ENCODE measurements at regions not wholly inside any gene's neighbourhood (a gene's known extent, or its start where the extent isn't known, plus 50 kb on each side); places are given as distances from the start of the nearest gene placed in this dataset.
A peak's percentile ranks its signal among the peaks of the same experiment; 100 is the strongest.

DNA sequence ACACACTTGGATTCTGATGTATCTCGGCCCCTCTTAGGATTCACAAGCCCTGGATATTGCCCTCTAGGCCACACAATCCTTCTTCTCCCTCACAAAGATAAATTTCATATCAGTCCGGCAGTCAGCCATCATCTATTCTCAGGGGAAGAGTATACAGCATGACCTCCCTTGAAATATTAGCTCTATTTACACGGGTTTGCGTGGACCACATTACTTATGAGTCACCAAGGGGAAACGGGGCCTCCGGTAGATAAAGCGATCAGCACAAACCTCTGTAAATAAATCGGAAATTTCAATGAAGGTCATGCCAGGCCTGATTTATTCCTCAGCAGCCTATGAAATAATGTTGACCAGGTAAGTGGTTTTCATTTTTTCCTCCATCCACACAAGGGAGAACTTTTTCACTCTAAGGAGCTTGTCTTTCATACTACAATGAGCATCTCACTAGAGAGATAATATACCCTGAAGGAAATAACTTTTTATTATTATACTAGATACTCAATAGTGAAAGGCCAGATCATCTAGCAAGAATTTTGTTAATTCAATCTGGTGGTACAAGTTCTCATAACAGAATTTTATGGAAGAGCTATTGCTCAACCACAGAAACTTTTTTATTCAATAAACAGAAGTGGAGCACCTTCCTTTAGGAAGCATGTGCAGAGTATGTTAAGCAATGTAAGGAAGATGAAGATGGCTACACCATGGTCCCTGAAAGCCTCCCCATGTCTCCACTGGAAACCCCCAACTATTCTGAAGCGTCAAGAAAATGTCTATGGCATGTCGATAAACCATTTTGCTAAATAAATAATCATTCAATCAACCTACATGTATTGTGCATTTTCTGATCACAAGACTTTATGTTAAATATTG lies 125.2 kb upstream of the PIK3C3 start:
- no peak for DNase-seq

- peak in 1 of 3 experiments; percentile 52 for DNase-seq
Observed at GRCh38 chr18:41828137-41828536, 126.9 kb upstream of the PIK3C3 start.

GRCh38 chr18:41820784-41821183 lies 134.2 kb upstream of the PIK3C3 start:
- no peak for DNase-seq

GRCh38 chr18:41818381-41819355 lies 136.4 kb upstream of the PIK3C3 start:
- DNase-seq: no peak

DNA sequence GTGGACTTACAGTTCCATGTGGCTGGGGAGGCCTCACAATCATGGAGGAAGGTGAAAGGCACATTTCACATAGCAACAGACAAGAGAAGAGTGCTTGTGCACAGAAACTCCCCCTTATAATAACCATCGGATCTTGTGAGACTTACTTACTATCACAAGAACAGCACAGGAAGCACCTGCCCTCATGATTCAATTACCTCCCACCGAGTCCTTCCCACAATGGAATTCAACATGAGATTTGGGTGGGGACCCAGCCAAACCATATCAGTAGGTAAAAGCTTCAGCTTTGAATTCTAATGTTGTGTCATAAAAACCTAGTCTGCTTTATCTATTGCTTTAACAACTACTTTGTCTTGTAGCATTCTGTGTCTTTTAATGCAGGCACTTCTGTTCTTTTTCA lies 140.4 kb upstream of the PIK3C3 start:
- DNase-seq: no peak

GRCh38 chr18:41809652-41810051 lies 145.4 kb upstream of the PIK3C3 start:
- DNase-seq: peak; percentile 9 to 59 (median 13)

DNA sequence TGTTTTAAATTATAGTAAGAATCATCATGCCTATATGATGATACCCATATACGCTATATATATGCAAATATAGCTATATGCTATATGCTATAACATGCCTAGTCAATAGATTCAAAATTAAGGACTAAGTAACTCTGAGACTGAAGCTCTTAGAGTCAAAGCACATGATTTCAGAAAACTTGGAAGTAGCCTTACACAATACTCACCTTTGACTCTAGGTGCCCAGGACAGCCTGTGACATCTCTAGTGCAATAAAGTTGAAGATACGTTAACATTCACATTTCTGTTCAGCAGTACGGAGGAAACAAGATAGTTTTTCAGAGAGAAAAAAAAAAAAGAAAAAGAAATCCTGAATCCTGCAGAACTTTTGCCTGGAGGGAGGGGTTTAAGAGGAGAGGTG lies 149.7 kb upstream of the PIK3C3 start:
- DNase-seq: no peak

DNA sequence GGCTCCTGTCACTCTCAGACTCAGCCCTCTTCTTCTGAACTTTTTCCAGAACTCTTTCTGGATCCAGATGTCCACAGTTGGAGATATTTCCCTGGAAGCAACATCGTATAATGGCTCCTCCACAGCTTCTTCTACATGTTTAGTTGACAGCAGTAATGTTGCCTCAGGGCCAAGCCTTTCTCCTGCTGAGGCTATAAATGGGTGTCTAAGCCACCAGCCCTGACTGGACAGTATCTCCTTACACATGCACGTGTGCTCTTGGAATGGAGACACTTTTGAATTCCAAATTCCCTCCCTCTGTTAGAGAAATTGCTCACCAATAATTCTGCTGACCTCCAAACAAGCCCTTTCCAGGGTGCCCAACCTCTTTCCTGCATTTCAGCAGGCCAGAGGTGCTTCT lies 156.2 kb upstream of the PIK3C3 start:
- DNase-seq: peak in 1 of 3 experiments; percentile 45

- no peak for DNase-seq
Observed at GRCh38 chr18:41790687-41791086, 164.3 kb upstream of the PIK3C3 start.

GRCh38 chr18:41789001-41789400 lies 166.0 kb upstream of the PIK3C3 start:
- DNase-seq: no peak

DNA sequence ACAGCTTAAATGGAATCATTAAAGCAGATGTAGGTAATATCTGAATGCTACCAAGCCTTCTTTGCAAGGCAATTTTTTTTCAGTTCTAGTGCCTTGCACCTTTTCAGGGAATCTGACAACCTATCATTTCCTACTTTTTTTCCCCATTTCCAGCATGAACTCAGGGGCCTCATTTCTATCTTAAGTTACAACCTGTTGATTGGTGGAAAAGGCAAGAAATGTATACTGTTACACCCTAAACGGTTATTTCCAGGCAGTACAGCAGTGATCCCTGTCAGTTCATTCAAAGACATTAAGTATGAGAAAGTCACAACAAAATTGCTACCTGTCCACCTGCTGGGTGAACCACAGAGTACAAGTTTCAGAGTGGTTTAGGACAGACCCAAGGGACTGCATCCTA lies 171.2 kb upstream of the PIK3C3 start:
- DNase-seq: no peak

DNA sequence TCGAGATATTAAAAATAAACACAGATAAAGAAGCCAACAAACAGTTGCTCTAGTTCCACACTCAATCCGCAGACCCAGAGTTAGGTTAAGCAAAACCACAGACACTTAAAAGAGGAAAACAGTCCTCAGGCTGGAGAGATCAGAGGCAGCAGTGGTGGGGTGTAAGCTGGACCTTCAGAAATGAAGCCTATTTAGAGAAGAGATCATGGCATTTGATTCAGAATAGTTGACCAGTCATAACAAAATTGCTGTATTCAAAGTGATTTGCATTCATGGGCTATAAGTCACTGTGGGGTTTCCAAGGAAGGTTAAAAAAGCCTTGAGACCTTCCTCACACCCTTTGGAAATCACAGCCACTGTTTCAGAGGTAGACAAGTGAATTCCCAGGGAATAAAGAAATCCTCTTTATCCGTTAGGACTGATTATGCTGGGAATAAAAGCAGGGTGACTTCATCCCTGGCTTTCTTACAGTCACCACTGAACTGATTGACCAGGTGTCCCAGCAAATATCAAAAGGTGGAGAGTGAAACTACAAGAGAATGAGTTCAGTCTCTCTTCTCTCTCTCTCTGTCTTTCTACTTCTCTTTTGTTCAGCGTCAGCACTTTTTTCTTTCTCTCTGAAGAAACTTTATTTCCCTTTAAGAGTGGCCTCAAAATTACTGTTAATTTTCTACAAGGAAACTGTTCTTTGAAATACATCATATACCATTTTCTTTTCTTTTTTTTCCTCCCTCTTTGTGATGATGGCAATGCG lies 171.8 kb upstream of the PIK3C3 start:
- no peak for DNase-seq

DNA sequence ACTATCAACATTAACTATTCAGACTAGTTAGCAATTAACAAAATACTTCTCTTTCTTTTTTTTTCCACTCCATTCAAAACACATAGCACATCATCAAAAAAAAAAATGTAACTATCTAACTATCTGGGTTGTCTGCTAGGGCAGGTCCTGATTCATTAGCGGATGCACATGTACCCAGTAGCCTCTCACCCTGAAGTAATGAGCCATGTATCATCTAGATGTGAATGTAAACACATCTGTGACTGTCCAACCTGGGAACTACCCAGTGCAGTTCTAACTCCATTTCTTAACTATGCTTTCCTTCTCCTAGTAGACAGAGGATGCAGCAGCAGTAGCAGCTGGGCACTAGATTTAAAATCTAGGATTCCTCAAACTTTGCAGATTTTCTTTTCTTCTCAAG lies 183.1 kb upstream of the PIK3C3 start:
- peak in 1 of 3 experiments; percentile 19 for DNase-seq

- no peak for DNase-seq
Observed at GRCh38 chr18:41769265-41769664, 185.8 kb upstream of the PIK3C3 start.

- DNase-seq: no peak
Observed at GRCh38 chr18:41768467-41768866, 186.6 kb upstream of the PIK3C3 start.

- peak in 2 of 3 experiments; percentile 9 to 45 for DNase-seq
Observed at GRCh38 chr18:41767960-41768359, 187.1 kb upstream of the PIK3C3 start.

DNA sequence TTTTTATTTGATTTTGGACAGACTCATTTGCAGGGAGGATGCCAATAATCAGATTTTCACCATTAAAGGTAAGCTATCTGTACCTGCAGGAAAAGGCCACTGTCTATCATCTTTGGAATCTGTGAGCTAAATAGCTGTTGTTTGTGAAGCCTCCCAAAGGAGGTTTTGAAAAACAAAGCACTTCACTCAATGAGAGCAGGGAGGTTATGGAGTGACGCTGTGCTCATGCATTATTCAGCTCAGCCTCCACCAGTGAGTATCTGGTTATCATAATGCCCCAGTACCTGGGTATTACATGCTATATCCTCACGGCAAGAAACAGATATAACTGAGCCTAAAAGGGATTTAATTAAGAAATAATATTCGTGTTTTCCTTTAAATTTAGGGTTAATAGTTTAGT lies 189.6 kb upstream of the PIK3C3 start:
- peak; percentile 29 to 64 (median 50) for DNase-seq

DNA sequence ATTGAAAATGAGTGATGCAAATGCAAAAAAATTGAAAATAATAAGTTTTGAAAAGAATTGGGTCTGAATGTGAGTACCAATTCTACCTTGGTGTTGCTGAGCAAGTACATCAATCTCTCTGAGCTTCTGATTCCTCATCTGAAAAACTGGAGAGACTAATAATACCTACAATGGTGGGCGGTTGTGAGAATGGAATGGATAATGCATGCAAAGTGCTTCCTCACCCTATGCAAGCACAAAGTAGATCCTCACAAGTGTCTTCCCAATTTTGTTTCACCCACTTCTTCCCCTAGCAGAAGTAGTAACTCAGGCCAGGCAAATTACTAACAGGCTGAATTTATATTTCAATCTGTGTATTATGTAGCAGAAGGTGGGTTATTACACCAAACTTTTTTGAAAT lies 191.7 kb upstream of the PIK3C3 start:
- no peak for DNase-seq

- DNase-seq: no peak
Observed at GRCh38 chr18:41761333-41762018, 193.6 kb upstream of the PIK3C3 start.

- DNase-seq: no peak
Observed at GRCh38 chr18:41758534-41758933, 196.5 kb upstream of the PIK3C3 start.

GRCh38 chr18:41756141-41756540 lies 198.9 kb upstream of the PIK3C3 start:
- no peak for DNase-seq

GRCh38 chr18:41754332-41754731 lies 200.7 kb upstream of the PIK3C3 start:
- no peak for DNase-seq

Measured in NCI-H1417 (cell line).